22Rv1 (cell line): ENCODE measurements at regions not wholly inside any gene's neighbourhood (a gene's known extent, or its start where the extent isn't known, plus 50 kb on each side); places are given as distances from the start of the nearest gene placed in this dataset.

Experiments
- H3K27ac ChIP-seq: fragments of 450-650 bp; 2 replicates; pipeline ENCODE4 v1.5.1; 2017
- ZFX ChIP-seq: fragments of 450-650 bp; IDR thresholded peaks from 2 replicates; pipeline ENCODE4 v1.6.1; 2017; ENCODE audit warnings: antibody characterized with exemption, borderline replicate concordance
- TF ChIP-seq, protein P1 (sequence below): fragments of 450-650 bp; IDR thresholded peaks from 2 replicates; pipeline ENCODE4 v1.5.1; 2017; ENCODE audit warnings: mild to moderate bottlenecking

DNA sequence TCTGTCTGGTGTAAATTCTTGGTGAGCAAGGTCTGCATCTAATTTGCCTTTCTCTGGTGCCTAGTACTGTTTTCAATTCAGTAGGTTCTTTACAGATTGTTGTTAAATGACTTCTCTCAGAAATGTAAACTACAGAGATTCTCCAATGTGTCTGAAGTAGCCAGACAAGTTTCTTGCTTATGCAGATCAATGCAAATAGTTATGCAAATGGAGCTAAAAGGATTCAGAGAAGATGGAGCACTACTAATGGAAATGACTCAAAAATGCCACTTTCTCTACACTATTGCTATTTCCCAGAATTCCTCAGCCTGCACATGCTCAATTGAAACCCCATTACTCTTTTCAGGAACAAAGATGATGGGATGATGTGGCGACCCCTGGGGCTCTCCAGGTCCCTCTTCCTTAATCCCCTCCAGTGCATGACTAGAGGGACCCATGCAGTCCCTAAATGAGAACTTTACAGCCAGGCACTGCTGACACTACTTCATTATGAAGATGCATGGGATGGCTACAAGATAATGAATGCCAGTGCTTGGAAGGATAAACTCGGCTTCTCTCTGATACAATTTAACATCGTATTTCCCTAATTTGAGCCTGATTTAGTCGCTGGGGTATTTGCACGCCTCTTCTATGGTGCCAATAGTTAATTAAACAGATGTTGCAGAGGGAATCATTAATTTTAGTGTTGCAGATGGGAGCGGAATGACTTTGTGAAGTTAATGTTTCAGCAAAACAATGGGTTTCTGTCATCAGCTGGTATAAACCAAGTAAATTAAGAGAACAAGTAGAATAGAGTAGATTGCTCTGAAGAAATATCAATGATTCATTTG lies 753.2 kb downstream of the TLR4 start:
- TF ChIP-seq, protein P1, sequence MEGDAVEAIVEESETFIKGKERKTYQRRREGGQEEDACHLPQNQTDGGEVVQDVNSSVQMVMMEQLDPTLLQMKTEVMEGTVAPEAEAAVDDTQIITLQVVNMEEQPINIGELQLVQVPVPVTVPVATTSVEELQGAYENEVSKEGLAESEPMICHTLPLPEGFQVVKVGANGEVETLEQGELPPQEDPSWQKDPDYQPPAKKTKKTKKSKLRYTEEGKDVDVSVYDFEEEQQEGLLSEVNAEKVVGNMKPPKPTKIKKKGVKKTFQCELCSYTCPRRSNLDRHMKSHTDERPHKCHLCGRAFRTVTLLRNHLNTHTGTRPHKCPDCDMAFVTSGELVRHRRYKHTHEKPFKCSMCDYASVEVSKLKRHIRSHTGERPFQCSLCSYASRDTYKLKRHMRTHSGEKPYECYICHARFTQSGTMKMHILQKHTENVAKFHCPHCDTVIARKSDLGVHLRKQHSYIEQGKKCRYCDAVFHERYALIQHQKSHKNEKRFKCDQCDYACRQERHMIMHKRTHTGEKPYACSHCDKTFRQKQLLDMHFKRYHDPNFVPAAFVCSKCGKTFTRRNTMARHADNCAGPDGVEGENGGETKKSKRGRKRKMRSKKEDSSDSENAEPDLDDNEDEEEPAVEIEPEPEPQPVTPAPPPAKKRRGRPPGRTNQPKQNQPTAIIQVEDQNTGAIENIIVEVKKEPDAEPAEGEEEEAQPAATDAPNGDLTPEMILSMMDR: no peak
- TF ChIP-seq ZFX: no peak

GRCh38 chr9:118459913-118460312 lies 755.7 kb downstream of the TLR4 start:
- no peak overlapping the region for H3K27ac ChIP-seq
- no peak for TF ChIP-seq ZFX
- TF ChIP-seq, protein P1: no peak

More for the DNA sequence above, 753.2 kb downstream of the TLR4 start:
- no peak overlapping the region for H3K27ac ChIP-seq

- H3K27ac ChIP-seq: no peak overlapping the region
These were observed 759.2 kb downstream of the TLR4 start for GRCh38 chr9:118463419-118463818.

GRCh38 chr9:118473521-118473920 lies 769.3 kb downstream of the TLR4 start:
- no peak for TF ChIP-seq ZFX
- TF ChIP-seq, protein P1: no peak
- no peak overlapping the region for H3K27ac ChIP-seq

More at GRCh38 chr9:118463419-118463818, 759.2 kb downstream of the TLR4 start:
- TF ChIP-seq, protein P1: no peak
- no peak for TF ChIP-seq ZFX

DNA sequence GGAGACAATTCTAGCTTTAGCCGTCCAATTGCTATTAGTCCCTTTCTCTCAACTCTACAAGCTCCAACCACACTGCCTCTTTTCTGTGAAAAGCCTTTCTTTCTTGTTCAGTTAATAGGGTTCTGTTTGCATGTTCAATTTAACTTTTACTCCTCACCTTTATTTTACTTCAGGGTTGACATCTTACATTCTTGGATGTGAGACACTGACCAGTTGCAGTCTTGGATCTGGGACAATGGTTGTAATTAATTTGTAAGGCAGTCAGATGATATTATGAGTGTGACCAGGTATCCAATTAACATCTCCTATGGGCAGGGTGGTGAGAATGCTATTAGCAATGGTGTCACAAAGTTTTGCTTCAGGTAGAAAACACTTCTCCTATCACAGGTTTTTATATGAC lies 774.5 kb downstream of the TLR4 start:
- TF ChIP-seq, protein P1: no peak
- no peak for TF ChIP-seq ZFX
- no peak overlapping the region for H3K27ac ChIP-seq

DNA sequence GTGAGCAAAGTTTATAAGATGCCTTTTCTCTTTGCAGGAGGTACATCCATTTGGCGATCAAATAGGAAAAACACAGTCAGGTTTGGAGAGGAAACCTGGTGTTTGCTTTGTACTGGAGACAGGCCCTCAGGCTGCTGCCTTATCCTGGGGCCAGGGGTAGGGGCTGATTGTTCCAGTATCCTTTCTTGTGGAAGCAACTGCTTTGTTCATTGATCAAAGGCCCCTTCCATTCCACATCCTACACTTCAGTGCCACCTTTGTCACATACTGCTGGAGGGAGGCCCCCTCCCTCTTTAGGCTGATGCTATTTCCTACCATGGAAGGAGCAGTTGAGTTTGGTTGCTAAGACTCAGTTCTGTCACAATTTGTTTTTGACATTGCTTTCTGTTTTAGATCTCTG lies 778.1 kb downstream of the TLR4 start:
- no peak overlapping the region for H3K27ac ChIP-seq
- TF ChIP-seq ZFX: no peak
- TF ChIP-seq, protein P1: no peak

DNA sequence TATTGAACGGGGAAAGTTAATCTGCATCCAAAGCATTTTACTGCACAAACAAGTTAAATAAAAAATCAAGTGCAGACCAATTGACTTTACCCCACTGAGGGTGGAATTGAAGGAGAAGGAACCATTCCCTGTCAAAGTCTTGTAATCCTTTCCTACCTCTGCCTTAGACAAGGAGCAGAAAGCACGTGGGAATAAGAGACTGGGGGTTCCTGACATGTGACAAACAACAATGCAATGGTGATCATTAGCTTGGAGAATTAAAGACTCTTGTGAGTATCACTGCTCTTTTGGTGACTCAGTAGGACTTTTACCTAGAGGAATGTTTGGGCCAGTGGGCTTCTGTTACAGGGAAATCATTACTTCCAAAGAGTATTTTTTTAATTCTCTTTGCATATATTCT lies 779.5 kb downstream of the TLR4 start:
- H3K27ac ChIP-seq: no peak overlapping the region
- TF ChIP-seq, protein P1: no peak
- TF ChIP-seq ZFX: no peak
